MM.1S (cell line): ENCODE measurements at regions not wholly inside any gene's neighbourhood (a gene's known extent, or its start where the extent isn't known, plus 50 kb on each side); places are given as distances from the start of the nearest gene placed in this dataset.
A peak's percentile ranks its signal among the peaks of the same experiment; 100 is the strongest.

ENCODE experiments used
- DNase-seq: peaks from one replicate; pipeline ENCODE4 v3.0.0-alpha.2; 2015
- H2AFZ ChIP-seq: fragments of 300-600 bp; sonication (generic); 2 replicates; pipeline ENCODE4 v1.6.0; 2016; ENCODE audit warnings: antibody characterized with exemption, low read length
- H3F3A ChIP-seq: fragments of 300-600 bp; sonication (generic); 2 replicates; pipeline ENCODE4 v1.6.1; 2016; ENCODE audit warnings: mild to moderate bottlenecking, antibody characterized with exemption, low read length, moderate library complexity, mixed read lengths; ENCODE audit not compliant: insufficient read depth
- H3K27ac ChIP-seq: fragments of 300-600 bp; sonication (generic); 2 replicates; pipeline ENCODE4 v1.5.1; 2016; ENCODE audit warnings: mild to moderate bottlenecking, low read length
- H3K27me3 ChIP-seq: fragments of 300-600 bp; sonication (generic); replicated peaks from 2 replicates; pipeline ENCODE4 v1.6.0; 2016; ENCODE audit warnings: low read length; ENCODE audit not compliant: insufficient read depth
- H3K36me3 ChIP-seq: fragments of 300-600 bp; sonication (generic); replicated peaks from 2 replicates; pipeline ENCODE4 v1.6.1; 2016; ENCODE audit warnings: mild to moderate bottlenecking, low read length, mixed read lengths; ENCODE audit not compliant: insufficient read depth
- H3K4me1 ChIP-seq: fragments of 300-600 bp; sonication (generic); 2 replicates; pipeline ENCODE4 v1.6.1; 2016; ENCODE audit warnings: low read length, mixed read lengths
- H3K4me2 ChIP-seq: fragments of 300-600 bp; sonication (generic); 2 replicates; pipeline ENCODE4 v1.6.0; 2016; ENCODE audit warnings: low read depth, low read length
- H3K4me3 ChIP-seq: fragments of 300-600 bp; sonication (generic); 2 replicates; pipeline ENCODE4 v1.5.1; 2016; ENCODE audit warnings: low read length, mixed read lengths
- H3K79me2 ChIP-seq: fragments of 300-600 bp; sonication (generic); 2 replicates; pipeline ENCODE4 v1.6.1; 2016; ENCODE audit warnings: mixed run types, low read length, mixed read lengths
- H3K9ac ChIP-seq: fragments of 300-600 bp; sonication (generic); 2 replicates; pipeline ENCODE4 v1.6.1; 2016; ENCODE audit warnings: low read length, mixed read lengths
- H3K9me2 ChIP-seq: fragments of 300-600 bp; sonication (generic); replicated peaks from 2 replicates; pipeline ENCODE4 v1.6.1; 2016; ENCODE audit warnings: mild to moderate bottlenecking, low read length, mixed read lengths; ENCODE audit not compliant: insufficient read depth
- H3K9me3 ChIP-seq: fragments of 300-600 bp; sonication (generic); replicated peaks from 2 replicates; pipeline ENCODE4 v1.6.1; 2016; ENCODE audit warnings: mild to moderate bottlenecking, low read length, mixed read lengths; ENCODE audit not compliant: insufficient read depth
- H4K20me1 ChIP-seq: fragments of 300-600 bp; sonication (generic); 2 replicates; pipeline ENCODE4 v1.6.1; 2016; ENCODE audit warnings: mild to moderate bottlenecking, low read length, moderate library complexity, mixed read lengths; ENCODE audit not compliant: insufficient read depth
- CTCF ChIP-seq: fragments of 300-600 bp; sonication (generic); IDR thresholded peaks from 2 replicates; pipeline ENCODE4 v1.5.1; 2016; ENCODE audit warnings: antibody characterized with exemption, low read length, mixed read lengths
- EZH2 ChIP-seq: fragments of 300-600 bp; sonication (generic); optimal IDR thresholded peaks from 2 replicates; pipeline ENCODE3; 2017; ENCODE audit warnings: low read depth, mild to moderate bottlenecking, antibody characterized with exemption, low read length, mixed read lengths
- EZH2phosphoT487 ChIP-seq: fragments of 300-600 bp; sonication (generic); IDR thresholded peaks from 2 replicates; pipeline ENCODE4 v1.6.1; 2018; ENCODE audit warnings: antibody characterized with exemption, low read length

- TF ChIP-seq EZH2 (no peak), EZH2phosphoT487 (no peak), CTCF (no peak)
- H3K27ac ChIP-seq: peak overlapping the region; percentile 30; the same call in 1 of the 2 replicates
- H3K4me2 ChIP-seq: peak overlapping the region; percentile 25
- H3K4me3 ChIP-seq: no peak overlapping the region
- no peak for DNase-seq
- H3K36me3 ChIP-seq: no peaks in the 10 kb centered on the region
- no peaks in the 10 kb centered on the region for H3K27me3 ChIP-seq
- peaks cover 30% of the 10 kb centered on the region for H3F3A ChIP-seq
- no peak overlapping the region for H3K9ac ChIP-seq
- H3K9me3 ChIP-seq: no peaks in the 10 kb centered on the region
- H2AFZ ChIP-seq: no peak overlapping the region
- H4K20me1 ChIP-seq: no peaks in the 10 kb centered on the region
- H3K79me2 ChIP-seq: peaks cover 18% of the 10 kb centered on the region; the same call in 1 of the 2 replicates
- no peaks in the 10 kb centered on the region for H3K9me2 ChIP-seq
- peaks cover 54% of the 10 kb centered on the region for H3K4me1 ChIP-seq
These were observed 62.9 kb downstream of the TEX35 start for GRCh38 chr1:178575611-178576361.

GRCh38 chr1:178576841-178577240 is 63.9 kb downstream of the TEX35 start:
- Histone ChIP-seq H3K9me3 (no peaks in the 10 kb centered on the region), H3K4me1 (peaks cover 62% of the 10 kb centered on the region), H3K27ac (no peak overlapping the region), H3K79me2 (peaks cover 18% of the 10 kb centered on the region; the same call in 1 of the 2 replicates), H3K9ac (no peak overlapping the region), H4K20me1 (no peaks in the 10 kb centered on the region), H3K27me3 (no peaks in the 10 kb centered on the region), H3F3A (peaks cover 40% of the 10 kb centered on the region), H3K4me3 (no peak overlapping the region), H3K4me2 (peak overlapping the region; percentile 70; the same call in 1 of the 2 replicates), H2AFZ (no peak overlapping the region), H3K36me3 (no peaks in the 10 kb centered on the region), H3K9me2 (no peaks in the 10 kb centered on the region)
- TF ChIP-seq CTCF (no peak), EZH2phosphoT487 (no peak), EZH2 (no peak)
- DNase-seq: no peak

GRCh38 chr1:178577882-178578281 is 65.0 kb downstream of the TEX35 start:
- DNase-seq: no peak
- Histone ChIP-seq H3K4me2 (peak overlapping the region; percentile 70), H2AFZ (peak overlapping the region; percentile 55), H3K79me2 (peaks cover 18% of the 10 kb centered on the region; the same call in 1 of the 2 replicates), H3K9ac (peak overlapping the region; percentile 50), H3K9me2 (no peaks in the 10 kb centered on the region), H3K4me3 (peak overlapping the region; percentile 45), H3K36me3 (no peaks in the 10 kb centered on the region), H3K9me3 (no peaks in the 10 kb centered on the region), H3F3A (peaks cover 46% of the 10 kb centered on the region), H3K27me3 (no peaks in the 10 kb centered on the region), H3K4me1 (peaks cover 72% of the 10 kb centered on the region), H3K27ac (peak overlapping the region; percentile 85), H4K20me1 (no peaks in the 10 kb centered on the region)
- TF ChIP-seq EZH2phosphoT487: no peak
- TF ChIP-seq EZH2: no peak
- TF ChIP-seq CTCF: no peak
